GM18520 (cell line): ENCODE measurements at regions not wholly inside any gene's neighbourhood (a gene's known extent, or its start where the extent isn't known, plus 50 kb on each side); places are given as distances from the start of the nearest gene placed in this dataset.
A peak's percentile ranks its signal among the peaks of the same experiment; 100 is the strongest.
"Not testable (repeated sequence)": the region's sequence is repeated elsewhere in the genome, so short reads cannot be mapped to it uniquely, and the experiment has no call there.

Experiments used
- ATAC-seq: cut with Tn5 transposase; IDR thresholded peaks from one replicate; pipeline ENCODE4 v1.9.1; 2021; ENCODE audit not compliant: unreplicated experiment

- ATAC-seq, result not testable (repeated sequence)
Measured at GRCh38 chr7:150045596-150045995, 171.8 kb downstream of the ATP6V0E2 start.

GRCh38 chr7:150046290-150047194, 172.8 kb downstream of the ATP6V0E2 start:
- ATAC-seq, result not testable (repeated sequence)

GRCh38 chr7:150047329-150047728, 173.6 kb downstream of the ATP6V0E2 start:
- ATAC-seq, result not testable (repeated sequence)

GRCh38 chr7:150047772-150048171, 174.0 kb downstream of the ATP6V0E2 start:
- ATAC-seq, result not testable (repeated sequence)

- not testable (repeated sequence) for ATAC-seq
Measured at GRCh38 chr7:150048244-150049011, 174.7 kb downstream of the ATP6V0E2 start.

DNA sequence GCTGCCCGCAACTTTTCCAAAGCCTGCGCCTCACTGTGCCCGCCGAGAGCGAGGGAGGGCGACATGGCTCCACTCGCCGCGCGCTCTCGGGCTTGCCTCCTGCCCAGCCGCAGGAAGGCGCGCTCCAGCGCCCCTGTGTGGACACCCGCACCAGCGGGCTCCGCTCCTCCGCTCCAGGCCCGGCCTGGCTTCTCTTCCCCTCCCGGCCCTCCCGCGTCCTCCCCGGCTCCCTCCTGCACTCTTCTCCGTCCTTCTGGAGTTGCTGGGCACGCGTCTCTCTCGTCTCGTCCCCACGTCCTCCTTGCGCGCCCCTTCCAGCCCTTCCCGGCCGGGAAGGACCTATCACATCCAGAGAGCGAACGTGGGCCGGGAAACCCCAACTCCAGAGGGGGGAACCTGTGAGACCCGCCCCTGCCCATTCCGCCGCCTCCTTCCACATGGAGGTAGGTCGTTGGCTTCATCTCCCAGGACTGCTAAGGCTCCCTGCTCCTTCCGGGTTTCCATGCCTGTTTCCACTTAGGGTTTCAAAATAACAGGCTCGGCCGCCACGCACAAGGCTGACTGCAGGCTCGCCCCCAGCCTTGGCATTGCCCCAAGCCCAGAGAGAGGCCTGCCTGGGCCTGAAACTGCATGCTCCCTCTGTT, 175.4 kb downstream of the ATP6V0E2 start:
- ATAC-seq, result not testable (repeated sequence)

DNA sequence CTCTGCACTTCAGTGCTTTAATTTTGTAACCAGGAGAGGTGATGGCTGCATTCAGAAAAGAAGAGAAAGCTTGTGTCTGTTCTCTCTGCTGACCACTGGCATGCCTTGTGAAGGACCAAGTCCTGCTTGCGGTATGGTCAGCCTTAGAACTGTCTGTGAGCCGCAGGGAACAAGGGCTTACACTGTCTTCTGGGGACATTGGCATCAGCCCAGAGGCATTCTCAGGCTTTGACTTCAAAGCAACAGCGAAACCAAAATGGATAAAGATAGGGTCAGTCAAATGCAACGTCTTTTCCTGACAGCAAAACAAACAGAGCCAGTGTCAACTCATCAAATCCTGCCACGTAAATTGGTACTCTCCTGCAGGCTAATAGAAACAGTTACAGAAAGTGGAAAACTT, 179.6 kb downstream of the ATP6V0E2 start:
- not testable (repeated sequence) for ATAC-seq

- not testable (repeated sequence) for ATAC-seq
Measured at GRCh38 chr7:150054242-150054641, 180.5 kb downstream of the ATP6V0E2 start.

DNA sequence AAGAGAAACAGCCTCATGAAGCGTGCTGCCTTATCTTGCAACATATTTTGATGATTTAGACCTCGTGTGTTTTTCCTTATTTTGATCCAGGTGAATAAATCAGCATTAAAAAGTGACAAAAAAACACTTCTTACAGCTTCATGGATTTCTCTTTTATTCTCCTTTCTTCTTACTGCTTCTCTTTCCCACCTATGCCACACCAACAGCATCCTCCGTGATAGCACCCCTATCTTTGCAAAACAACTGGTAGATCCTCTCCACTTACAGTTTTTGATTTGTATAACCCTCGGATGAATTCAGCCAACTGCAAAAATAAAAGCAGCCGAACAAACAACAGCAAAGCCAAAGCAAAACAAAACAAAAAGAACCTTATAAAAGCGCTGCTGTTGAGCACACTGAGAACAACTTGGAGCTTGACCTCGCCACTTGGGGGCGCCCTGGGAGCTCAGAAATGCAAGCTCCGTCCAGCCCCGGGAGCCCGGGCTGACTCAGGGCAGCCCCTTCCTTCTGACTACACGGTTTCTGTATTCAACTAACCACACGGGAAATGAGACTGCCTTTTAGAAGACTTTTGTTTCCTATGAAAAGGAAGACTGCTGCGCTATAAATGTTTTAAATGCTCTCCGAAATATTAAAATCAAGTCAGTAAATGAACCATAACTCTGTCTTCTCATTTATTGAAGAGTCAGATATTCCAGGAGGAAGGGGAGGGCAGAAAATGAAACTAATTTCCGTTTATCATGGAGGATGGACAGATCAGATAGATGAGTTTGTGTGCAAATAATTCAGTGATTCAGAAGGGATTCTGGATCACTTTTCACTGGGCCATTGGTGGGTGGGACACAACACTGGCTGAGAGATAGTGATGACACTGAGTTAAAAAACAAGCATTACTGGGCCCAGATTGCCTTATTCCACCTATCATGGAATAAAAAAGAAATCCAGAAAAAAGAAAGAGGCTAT, 186.8 kb downstream of the ATP6V0E2 start:
- peak; percentile 97 for ATAC-seq

DNA sequence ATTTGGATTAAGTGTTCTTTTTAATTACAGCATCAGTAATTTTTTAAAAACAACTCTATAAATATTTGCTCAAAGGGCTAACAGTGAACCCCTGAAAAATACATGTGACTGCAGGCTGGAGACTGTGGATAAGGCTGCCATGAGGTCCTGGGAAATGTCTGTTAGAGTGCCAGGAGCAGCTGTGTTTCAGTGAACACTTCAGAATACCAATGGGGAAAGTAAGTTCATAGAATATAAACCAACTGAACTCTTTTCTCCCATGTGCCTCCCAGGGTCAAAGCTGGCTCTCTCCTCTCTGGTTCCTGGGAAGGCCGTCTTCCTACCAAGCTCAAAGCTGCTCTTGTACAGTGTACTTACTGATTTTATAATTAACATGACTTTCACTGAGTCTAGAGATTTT, 189.4 kb downstream of the ATP6V0E2 start:
- not testable (repeated sequence) for ATAC-seq

GRCh38 chr7:150069555-150070313, 196.0 kb downstream of the ATP6V0E2 start:
- ATAC-seq, result not testable (repeated sequence)

DNA sequence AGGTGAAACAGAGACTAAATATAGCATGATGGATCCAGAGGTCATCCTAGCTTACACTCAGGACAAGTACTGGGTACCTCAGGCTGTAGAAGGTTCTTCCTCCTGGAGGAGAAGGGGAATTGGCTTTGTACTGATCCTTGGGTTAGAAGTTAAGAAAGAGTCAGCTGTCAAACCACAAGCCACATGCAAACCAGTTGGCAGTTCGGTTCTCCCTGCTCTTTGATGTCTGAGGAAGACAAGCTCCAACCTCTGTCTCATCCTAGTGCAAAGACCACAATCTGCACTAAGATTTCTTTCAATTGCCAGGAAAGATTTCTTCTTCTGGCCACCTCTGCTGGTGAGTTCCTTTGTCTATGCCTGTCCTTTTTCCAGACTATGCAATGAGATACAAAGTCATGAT, 203.8 kb downstream of the ATP6V0E2 start:
- not testable (repeated sequence) for ATAC-seq

GRCh38 chr7:150081865-150082264, 208.1 kb downstream of the ATP6V0E2 start:
- not testable (repeated sequence) for ATAC-seq

DNA sequence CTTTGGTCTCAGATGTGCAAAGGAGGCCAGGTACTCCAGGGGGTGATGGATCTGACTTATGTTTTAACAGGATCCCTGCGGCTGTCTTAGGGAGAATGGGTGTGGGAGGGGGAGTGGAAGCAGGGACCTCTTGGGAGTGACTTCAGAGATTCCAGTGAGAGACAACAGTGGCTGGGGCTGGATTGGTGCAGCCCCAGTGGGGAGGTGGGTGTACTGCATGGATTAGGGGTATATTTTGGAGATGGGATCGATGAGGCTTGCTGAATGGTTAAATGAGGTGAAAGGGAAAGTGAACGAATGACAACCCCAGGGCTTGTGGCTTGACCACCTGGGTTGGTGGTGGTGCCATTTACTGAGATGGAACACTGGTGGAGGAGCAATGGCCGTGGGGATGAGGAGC, 211.0 kb downstream of the ATP6V0E2 start:
- not testable (repeated sequence) for ATAC-seq

GRCh38 chr7:150087478-150087877, 213.7 kb downstream of the ATP6V0E2 start:
- not testable (repeated sequence) for ATAC-seq

- ATAC-seq, result not testable (repeated sequence)
Measured at GRCh38 chr7:150089139-150089538, 215.4 kb downstream of the ATP6V0E2 start.

GRCh38 chr7:150090776-150091175, 217.0 kb downstream of the ATP6V0E2 start:
- ATAC-seq, result not testable (repeated sequence)

DNA sequence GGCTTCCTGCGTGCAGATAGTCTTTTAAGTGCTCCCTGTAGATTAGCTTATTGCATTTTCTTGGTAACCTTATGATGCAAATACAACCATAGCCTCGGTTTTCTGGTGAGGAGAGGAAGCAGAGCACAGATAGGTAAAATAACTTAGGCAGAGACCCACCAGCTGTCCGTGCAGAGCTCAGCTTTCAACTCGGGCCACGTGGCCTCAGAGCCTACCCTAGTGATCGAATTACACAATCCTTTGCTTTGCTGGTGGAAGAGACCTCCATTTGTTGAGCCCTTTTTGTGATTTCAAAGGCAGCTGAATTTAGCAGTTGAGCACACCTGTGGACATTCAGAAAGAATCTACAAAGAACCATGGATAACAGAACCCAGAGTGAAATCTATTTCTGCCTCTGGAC, 220.1 kb downstream of the ATP6V0E2 start:
- not testable (repeated sequence) for ATAC-seq
